SK-N-SH treated with all-trans-retinoic acid at 6 μM for 48 hours (cell line): ENCODE measurements at regions not wholly inside any gene's neighbourhood (a gene's known extent, or its start where the extent isn't known, plus 50 kb on each side); places are given as distances from the start of the nearest gene placed in this dataset.

Experiments used
- ATAC-seq: fragments of 200-7000 bp; cut with Tn5 transposase; 3 replicates; pipeline ENCODE4 v1.9.1; 2020; ENCODE audit warnings: mild to moderate bottlenecking, moderate library complexity
- ARNTL ChIP-seq: fragments of 450-650 bp; formaldehyde crosslinking; IDR thresholded peaks from 2 replicates; pipeline ENCODE4 v1.5.0; 2020; ENCODE audit warnings: low read depth, mild to moderate bottlenecking, moderate library complexity, borderline replicate concordance
- BACH2 ChIP-seq: fragments of 250-450 bp; sonication (Bioruptor Pico); IDR thresholded peaks from 2 replicates; pipeline ENCODE4 v1.9.0; 2021; ENCODE audit warnings: mild to moderate bottlenecking, borderline replicate concordance
- CSDC2 ChIP-seq: fragments of 250-450 bp; sonication (Bioruptor Pico); IDR thresholded peaks from 2 replicates; pipeline ENCODE4 v1.5.0; 2020; ENCODE audit warnings: mild to moderate bottlenecking, moderate library complexity
- ESRRG ChIP-seq: fragments of 250-450 bp; sonication (Bioruptor Pico); IDR thresholded peaks from 2 replicates; pipeline ENCODE4 v1.6.1; 2021; ENCODE audit warnings: mild to moderate bottlenecking
- OSR1 ChIP-seq: fragments of 250-450 bp; sonication (Bioruptor Pico); IDR thresholded peaks from 2 replicates; pipeline ENCODE4 v1.8.0; 2022; ENCODE audit warnings: moderate library complexity, mild to moderate bottlenecking, inconsistent platforms
- PPARA ChIP-seq: fragments of 250-450 bp; sonication (Bioruptor Pico); IDR thresholded peaks from 2 replicates; pipeline ENCODE4 v1.5.0; 2020; ENCODE audit warnings: mild to moderate bottlenecking, borderline replicate concordance
- RARB ChIP-seq: fragments of 250-450 bp; sonication (Bioruptor Pico); IDR thresholded peaks from 2 replicates; pipeline ENCODE4 v1.8.0; 2021; ENCODE audit warnings: mild to moderate bottlenecking, moderate library complexity
- SNAI2 ChIP-seq: fragments of 250-450 bp; sonication (Bioruptor Pico); IDR thresholded peaks from 2 replicates; pipeline ENCODE4 v1.5.0; 2020; ENCODE audit warnings: mild to moderate bottlenecking, moderate library complexity
- TOX ChIP-seq: fragments of 250-450 bp; sonication (Bioruptor Pico); IDR thresholded peaks from 2 replicates; pipeline ENCODE4 v1.8.0; 2021; ENCODE audit warnings: mild to moderate bottlenecking, moderate library complexity, borderline replicate concordance
- ZC3H10 ChIP-seq: fragments of 250-450 bp; sonication (Bioruptor Pico); IDR thresholded peaks from 2 replicates; pipeline ENCODE4 v1.5.1; 2021; ENCODE audit warnings: mild to moderate bottlenecking, moderate library complexity
- ZFP3 ChIP-seq: fragments of 250-450 bp; sonication (Bioruptor Pico); IDR thresholded peaks from 2 replicates; pipeline ENCODE4 v1.5.0; 2020; ENCODE audit warnings: mild to moderate bottlenecking, moderate library complexity
- ZFP30 ChIP-seq: fragments of 450-650 bp; formaldehyde crosslinking; IDR thresholded peaks from 2 replicates; pipeline ENCODE4 v1.5.0; 2022; ENCODE audit warnings: mild to moderate bottlenecking, moderate library complexity
- ZNF565 ChIP-seq: fragments of 450-650 bp; formaldehyde crosslinking; conservative IDR thresholded peaks from 2 replicates; pipeline ENCODE4 v1.5.0; 2020; ENCODE audit warnings: low read depth, mild to moderate bottlenecking, moderate library complexity
- ZNF70 ChIP-seq: fragments of 450-650 bp; formaldehyde crosslinking; IDR thresholded peaks from 2 replicates; pipeline ENCODE4 v1.5.0; 2020; ENCODE audit warnings: mild to moderate bottlenecking, moderate library complexity
- ZNF8 ChIP-seq: fragments of 450-650 bp; formaldehyde crosslinking; IDR thresholded peaks from 2 replicates; pipeline ENCODE4 v1.5.0; 2020; ENCODE audit warnings: mild to moderate bottlenecking, moderate library complexity
- TF ChIP-seq, protein P1 (sequence below): fragments of 250-450 bp; sonication (Bioruptor Pico); IDR thresholded peaks from 2 replicates; pipeline ENCODE4 v1.8.0; 2021; ENCODE audit warnings: low read depth, mild to moderate bottlenecking, moderate library complexity, borderline replicate concordance
- TF ChIP-seq, protein P2 (sequence below): fragments of 250-450 bp; sonication (Bioruptor Pico); IDR thresholded peaks from 2 replicates; pipeline ENCODE4 v1.5.1; 2020; ENCODE audit warnings: low read depth, mild to moderate bottlenecking, moderate library complexity
- TF ChIP-seq, protein P3 (sequence below): fragments of 250-450 bp; sonication (Bioruptor Pico); IDR thresholded peaks from 2 replicates; pipeline ENCODE4 v1.5.0; 2020; ENCODE audit warnings: mild to moderate bottlenecking, moderate library complexity
- TF ChIP-seq, protein P4 (sequence below): fragments of 250-450 bp; sonication (Bioruptor Pico); IDR thresholded peaks from 2 replicates; pipeline ENCODE4 v1.8.0; 2020; ENCODE audit warnings: mild to moderate bottlenecking, moderate library complexity, borderline replicate concordance

DNA sequence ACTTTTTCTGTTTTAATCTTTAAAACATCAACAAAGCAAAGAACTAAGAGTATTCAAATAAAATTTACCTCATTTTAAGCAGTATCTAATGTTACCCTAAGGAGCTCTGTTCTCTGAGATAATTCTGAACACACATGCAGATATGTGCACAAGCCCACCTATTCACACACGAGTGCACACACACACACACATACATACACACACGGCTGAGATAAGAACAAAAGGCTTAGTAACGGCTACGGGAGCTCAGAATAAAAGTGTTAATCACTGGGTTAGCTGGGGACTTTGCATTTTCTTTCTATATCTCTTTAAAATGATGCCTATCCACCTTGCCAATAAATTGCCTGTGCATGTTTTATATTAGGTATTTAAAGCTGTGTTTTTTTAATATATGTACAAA lies 1096.3 kb downstream of the GALC start:
- ATAC-seq, result no peak
- TF ChIP-seq, protein P1, sequence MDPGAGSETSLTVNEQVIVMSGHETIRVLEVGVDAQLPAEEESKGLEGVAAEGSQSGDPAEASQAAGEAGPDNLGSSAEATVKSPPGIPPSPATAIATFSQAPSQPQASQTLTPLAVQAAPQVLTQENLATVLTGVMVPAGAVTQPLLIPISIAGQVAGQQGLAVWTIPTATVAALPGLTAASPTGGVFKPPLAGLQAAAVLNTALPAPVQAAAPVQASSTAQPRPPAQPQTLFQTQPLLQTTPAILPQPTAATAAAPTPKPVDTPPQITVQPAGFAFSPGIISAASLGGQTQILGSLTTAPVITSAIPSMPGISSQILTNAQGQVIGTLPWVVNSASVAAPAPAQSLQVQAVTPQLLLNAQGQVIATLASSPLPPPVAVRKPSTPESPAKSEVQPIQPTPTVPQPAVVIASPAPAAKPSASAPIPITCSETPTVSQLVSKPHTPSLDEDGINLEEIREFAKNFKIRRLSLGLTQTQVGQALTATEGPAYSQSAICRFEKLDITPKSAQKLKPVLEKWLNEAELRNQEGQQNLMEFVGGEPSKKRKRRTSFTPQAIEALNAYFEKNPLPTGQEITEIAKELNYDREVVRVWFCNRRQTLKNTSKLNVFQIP (CRISPR knock-in tag), result no peak
- TF ChIP-seq, all 23 proteins: peak for 0

DNA sequence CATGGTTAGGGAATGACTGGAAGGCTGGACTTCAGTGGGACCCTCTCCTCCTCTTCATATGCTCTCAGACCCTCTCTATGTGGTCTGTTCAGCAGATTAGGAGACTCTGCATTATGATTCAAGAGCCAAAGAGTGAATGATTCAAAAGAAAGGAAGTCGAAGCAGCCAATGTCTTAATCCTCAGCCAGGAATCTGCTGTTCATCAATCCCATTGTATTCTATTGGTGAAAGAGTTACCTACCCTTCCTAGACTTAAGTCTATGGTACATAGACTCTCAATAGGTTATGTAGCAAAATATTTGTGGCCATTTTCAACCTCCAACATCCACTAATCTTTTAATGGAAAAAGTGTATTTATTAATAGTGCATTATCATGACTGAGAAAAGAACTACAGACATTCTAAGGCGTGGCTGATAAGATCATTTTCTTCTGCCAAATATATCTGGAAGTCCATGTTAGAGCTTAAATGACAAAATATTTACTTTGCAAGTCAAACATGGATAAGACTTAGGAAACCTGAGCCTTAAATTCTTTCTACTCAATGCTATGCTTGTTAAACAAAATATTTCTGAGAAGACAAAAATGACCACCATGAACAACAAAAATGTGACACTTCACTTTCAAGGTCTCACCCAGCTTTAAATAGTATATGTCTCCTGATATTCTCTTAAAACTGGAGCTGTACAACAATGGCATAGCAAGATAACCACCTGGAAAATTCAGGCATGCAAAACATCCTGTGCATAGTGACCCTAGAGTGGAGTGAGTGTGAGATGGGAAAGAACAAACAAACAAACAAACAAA lies 1100.6 kb downstream of the GALC start:
- TF ChIP-seq BACH2 (CRISPR knock-in tag), result no peak
- no peak for ATAC-seq

DNA sequence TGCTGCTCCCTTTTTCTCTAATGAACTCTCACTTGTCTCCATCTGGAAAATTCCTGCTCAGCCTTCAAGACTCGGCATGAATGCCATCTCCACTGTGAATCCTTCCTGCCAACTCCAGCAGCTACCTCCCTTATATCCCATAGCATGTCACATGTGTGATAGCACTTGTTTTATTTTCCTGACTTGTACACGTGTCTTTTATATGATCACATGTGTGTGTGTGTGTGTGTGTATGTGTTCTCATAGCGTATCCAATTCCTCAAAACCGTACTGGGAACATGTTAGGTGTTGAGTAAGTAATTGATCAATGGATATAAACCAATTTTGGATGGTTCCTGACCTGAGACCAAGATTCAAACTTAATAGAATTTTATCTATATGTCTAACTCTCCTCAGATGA lies 1107.7 kb downstream of the GALC start:
- no peak for ATAC-seq
- TF ChIP-seq ESRRG (CRISPR knock-in tag) (no peak), ZFP3 (CRISPR knock-in tag) (no peak), ZNF70 (CRISPR knock-in tag) (no peak), RARB (CRISPR knock-in tag) (no peak), ZNF565 (CRISPR knock-in tag) (no peak)

DNA sequence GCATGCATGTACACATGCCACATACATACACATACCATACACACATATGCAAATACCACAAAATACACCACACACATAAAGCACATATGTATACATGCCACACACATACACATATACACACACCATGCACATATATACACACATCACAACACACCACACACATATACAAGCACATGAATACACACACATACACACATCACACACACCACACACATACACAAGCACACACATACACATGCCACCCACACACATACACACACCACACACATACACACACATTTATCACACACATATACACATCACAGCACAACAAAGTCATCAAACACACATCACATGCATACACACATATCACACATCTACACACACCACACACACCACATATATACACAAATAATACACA lies 1108.5 kb downstream of the GALC start:
- TF ChIP-seq ARNTL, result no peak
- TF ChIP-seq ZC3H10 (CRISPR knock-in tag), result no peak
- TF ChIP-seq, protein P2, sequence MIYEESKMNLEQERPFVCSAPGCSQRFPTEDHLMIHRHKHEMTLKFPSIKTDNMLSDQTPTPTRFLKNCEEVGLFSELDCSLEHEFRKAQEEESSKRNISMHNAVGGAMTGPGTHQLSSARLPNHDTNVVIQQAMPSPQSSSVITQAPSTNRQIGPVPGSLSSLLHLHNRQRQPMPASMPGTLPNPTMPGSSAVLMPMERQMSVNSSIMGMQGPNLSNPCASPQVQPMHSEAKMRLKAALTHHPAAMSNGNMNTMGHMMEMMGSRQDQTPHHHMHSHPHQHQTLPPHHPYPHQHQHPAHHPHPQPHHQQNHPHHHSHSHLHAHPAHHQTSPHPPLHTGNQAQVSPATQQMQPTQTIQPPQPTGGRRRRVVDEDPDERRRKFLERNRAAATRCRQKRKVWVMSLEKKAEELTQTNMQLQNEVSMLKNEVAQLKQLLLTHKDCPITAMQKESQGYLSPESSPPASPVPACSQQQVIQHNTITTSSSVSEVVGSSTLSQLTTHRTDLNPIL, result no peak
- TF ChIP-seq BACH2 (CRISPR knock-in tag), result no peak
- TF ChIP-seq CSDC2, result no peak
- TF ChIP-seq, all 23 proteins: peak for 0
- no peak for ATAC-seq

DNA sequence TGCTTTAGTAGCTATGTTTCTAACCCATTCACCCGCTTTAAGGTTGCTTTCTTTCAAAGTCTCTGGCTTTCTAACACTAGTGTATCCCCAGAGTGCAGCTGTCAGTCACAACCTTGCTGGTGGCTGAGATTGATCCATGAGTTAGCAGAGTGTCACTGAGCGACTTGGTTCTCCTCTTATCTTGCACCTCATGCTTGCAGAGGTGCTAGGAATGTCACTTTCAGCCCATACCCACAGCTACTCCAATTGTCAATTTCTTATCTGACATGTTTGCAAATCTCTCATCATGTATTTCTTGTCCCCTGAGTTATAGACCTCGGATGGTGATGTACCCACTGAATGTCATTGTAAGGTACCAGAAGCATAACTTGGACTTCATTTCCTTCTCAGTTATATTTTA lies 1110.2 kb downstream of the GALC start:
- ATAC-seq, result no peak
- no peak for TF ChIP-seq SNAI2
- TF ChIP-seq, protein P3, sequence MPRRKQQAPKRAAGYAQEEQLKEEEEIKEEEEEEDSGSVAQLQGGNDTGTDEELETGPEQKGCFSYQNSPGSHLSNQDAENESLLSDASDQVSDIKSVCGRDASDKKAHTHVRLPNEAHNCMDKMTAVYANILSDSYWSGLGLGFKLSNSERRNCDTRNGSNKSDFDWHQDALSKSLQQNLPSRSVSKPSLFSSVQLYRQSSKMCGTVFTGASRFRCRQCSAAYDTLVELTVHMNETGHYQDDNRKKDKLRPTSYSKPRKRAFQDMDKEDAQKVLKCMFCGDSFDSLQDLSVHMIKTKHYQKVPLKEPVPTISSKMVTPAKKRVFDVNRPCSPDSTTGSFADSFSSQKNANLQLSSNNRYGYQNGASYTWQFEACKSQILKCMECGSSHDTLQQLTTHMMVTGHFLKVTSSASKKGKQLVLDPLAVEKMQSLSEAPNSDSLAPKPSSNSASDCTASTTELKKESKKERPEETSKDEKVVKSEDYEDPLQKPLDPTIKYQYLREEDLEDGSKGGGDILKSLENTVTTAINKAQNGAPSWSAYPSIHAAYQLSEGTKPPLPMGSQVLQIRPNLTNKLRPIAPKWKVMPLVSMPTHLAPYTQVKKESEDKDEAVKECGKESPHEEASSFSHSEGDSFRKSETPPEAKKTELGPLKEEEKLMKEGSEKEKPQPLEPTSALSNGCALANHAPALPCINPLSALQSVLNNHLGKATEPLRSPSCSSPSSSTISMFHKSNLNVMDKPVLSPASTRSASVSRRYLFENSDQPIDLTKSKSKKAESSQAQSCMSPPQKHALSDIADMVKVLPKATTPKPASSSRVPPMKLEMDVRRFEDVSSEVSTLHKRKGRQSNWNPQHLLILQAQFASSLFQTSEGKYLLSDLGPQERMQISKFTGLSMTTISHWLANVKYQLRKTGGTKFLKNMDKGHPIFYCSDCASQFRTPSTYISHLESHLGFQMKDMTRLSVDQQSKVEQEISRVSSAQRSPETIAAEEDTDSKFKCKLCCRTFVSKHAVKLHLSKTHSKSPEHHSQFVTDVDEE (CRISPR knock-in tag), result no peak
- TF ChIP-seq TOX, result no peak
- TF ChIP-seq, protein P4, sequence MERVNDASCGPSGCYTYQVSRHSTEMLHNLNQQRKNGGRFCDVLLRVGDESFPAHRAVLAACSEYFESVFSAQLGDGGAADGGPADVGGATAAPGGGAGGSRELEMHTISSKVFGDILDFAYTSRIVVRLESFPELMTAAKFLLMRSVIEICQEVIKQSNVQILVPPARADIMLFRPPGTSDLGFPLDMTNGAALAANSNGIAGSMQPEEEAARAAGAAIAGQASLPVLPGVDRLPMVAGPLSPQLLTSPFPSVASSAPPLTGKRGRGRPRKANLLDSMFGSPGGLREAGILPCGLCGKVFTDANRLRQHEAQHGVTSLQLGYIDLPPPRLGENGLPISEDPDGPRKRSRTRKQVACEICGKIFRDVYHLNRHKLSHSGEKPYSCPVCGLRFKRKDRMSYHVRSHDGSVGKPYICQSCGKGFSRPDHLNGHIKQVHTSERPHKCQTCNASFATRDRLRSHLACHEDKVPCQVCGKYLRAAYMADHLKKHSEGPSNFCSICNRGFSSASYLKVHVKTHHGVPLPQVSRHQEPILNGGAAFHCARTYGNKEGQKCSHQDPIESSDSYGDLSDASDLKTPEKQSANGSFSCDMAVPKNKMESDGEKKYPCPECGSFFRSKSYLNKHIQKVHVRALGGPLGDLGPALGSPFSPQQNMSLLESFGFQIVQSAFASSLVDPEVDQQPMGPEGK, result no peak
- TF ChIP-seq PPARA (CRISPR knock-in tag), result no peak
- no peak for TF ChIP-seq ZNF70 (CRISPR knock-in tag)

DNA sequence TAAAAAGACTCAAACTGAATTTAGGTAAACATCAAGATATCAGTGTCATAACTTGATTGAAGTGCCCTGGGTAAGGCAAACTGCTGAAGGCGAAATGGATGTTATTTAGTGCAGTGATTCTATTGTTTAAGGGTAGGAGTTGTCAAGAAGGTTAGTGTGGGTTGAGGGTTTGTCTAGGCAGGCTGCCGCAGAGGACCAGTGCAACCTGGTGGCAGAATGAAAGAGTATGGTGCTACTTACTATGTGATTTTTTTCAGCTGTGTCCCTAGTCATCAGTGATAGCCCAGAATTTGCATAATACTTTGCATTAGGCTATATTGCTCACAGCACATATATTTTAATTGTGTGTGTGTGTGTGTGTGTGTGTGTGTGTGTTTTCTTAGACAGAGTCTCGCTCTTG lies 1127.0 kb downstream of the GALC start:
- no peak for ATAC-seq
- TF ChIP-seq ZFP30 (CRISPR knock-in tag) (no peak), ZC3H10 (CRISPR knock-in tag) (no peak), SNAI2 (no peak), OSR1 (no peak), TOX (no peak), PPARA (CRISPR knock-in tag) (no peak), CSDC2 (no peak), RARB (CRISPR knock-in tag) (no peak), ZNF8 (CRISPR knock-in tag) (no peak)
- TF ChIP-seq, protein P2, result no peak
- TF ChIP-seq, protein P3 (CRISPR knock-in tag), result no peak
